ENCODE measurements at regions not wholly inside any gene's neighbourhood (a gene's known extent, or its start where the extent isn't known, plus 50 kb on each side); places are given as distances from the start of the nearest gene placed in this dataset.

GRCh38 chr6:119799596-119800509, 450.3 kb upstream of the MAN1A1 start:
- Histone ChIP-seq H3K27me3 (ENCODE audit: insufficient read depth) (no peaks in the 10 kb centered on the region), H3K4me3 (no peak overlapping the region), H3K9me2 (ENCODE audit: insufficient read depth) (no peaks in the 10 kb centered on the region), H2AFZ (no peak overlapping the region), H3F3A (replicated peaks; ENCODE audit: low read depth) (no peaks in the 10 kb centered on the region), H3K4me1 (ENCODE audit: insufficient read depth) (peaks cover 7% of the 10 kb centered on the region; the same call in 1 of the 2 replicates), H3K4me2 (no peak overlapping the region), H3K79me2 (replicated peaks; ENCODE audit: insufficient read depth) (no peaks in the 10 kb centered on the region), H3K27ac (ENCODE audit: low read depth) (no peak overlapping the region), H4K20me1 (replicated peaks; ENCODE audit: insufficient read depth) (no peaks in the 10 kb centered on the region), H3K36me3 (ENCODE audit: insufficient read depth) (no peaks in the 10 kb centered on the region)
- Mint-ChIP-seq H3K9me3 (no peaks in the 10 kb centered on the region), H3K36me3 (ENCODE audit: low read depth) (no peaks in the 10 kb centered on the region), H3K4me1 (peaks cover 8% of the 10 kb centered on the region; the same call in 2 of the 3 replicates), H3K27ac (0 out of 2 replicates have a peak overlapping the region, but pooled peaks have one; percentile 17), H3K4me3 (no peak overlapping the region), H3K27me3 (ENCODE audit: insufficient read depth, low read depth, poor library complexity) (no peaks in the 10 kb centered on the region)
- no peak for TF ChIP-seq EZH2 (IDR thresholded peaks at IDR 0.05; ENCODE audit: low read depth, unreplicated experiment)
- TF ChIP-seq, protein P1, sequence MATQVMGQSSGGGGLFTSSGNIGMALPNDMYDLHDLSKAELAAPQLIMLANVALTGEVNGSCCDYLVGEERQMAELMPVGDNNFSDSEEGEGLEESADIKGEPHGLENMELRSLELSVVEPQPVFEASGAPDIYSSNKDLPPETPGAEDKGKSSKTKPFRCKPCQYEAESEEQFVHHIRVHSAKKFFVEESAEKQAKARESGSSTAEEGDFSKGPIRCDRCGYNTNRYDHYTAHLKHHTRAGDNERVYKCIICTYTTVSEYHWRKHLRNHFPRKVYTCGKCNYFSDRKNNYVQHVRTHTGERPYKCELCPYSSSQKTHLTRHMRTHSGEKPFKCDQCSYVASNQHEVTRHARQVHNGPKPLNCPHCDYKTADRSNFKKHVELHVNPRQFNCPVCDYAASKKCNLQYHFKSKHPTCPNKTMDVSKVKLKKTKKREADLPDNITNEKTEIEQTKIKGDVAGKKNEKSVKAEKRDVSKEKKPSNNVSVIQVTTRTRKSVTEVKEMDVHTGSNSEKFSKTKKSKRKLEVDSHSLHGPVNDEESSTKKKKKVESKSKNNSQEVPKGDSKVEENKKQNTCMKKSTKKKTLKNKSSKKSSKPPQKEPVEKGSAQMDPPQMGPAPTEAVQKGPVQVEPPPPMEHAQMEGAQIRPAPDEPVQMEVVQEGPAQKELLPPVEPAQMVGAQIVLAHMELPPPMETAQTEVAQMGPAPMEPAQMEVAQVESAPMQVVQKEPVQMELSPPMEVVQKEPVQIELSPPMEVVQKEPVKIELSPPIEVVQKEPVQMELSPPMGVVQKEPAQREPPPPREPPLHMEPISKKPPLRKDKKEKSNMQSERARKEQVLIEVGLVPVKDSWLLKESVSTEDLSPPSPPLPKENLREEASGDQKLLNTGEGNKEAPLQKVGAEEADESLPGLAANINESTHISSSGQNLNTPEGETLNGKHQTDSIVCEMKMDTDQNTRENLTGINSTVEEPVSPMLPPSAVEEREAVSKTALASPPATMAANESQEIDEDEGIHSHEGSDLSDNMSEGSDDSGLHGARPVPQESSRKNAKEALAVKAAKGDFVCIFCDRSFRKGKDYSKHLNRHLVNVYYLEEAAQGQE (IDR thresholded peaks at IDR 0.05; ENCODE audit: unreplicated experiment) = no peak
- peak; percentile 19 for DNase-seq (ENCODE audit: low spot score)
- no peak for ATAC-seq

DNA sequence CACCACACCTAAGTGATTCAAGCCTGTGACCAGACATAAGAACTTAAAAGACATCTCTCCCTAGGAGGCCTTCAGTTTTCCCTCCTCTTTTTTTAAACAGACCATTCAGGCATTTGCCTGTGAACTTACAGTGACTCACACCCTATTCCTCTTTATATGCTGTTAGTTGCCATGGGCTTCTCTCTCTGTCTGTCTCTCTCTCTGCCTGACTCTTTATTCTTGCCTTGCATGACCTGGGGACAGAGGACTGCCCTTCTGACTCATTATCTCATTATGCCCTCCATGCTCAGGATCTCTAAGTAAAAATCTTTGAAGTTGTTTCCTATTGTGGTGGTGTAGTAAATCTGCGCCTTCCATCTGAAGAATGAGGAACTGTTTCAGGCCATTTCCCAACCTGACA, 442.2 kb upstream of the MAN1A1 start:
- no peak overlapping the region for H3K27ac ChIP-seq (ENCODE audit: low read depth)
- H3F3A ChIP-seq (replicated peaks; ENCODE audit: low read depth) = no peaks in the 10 kb centered on the region
- H3K9me3 Mint-ChIP-seq = peaks cover 6% of the 10 kb centered on the region; the same call in 2 of the 3 replicates
- no peak overlapping the region for H3K4me2 ChIP-seq
- H3K4me1 Mint-ChIP-seq = no peaks in the 10 kb centered on the region
- H3K27me3 Mint-ChIP-seq (ENCODE audit: insufficient read depth, low read depth, poor library complexity) = no peaks in the 10 kb centered on the region
- H3K4me1 ChIP-seq (ENCODE audit: insufficient read depth) = no peaks in the 10 kb centered on the region
- no peak overlapping the region for H3K27ac Mint-ChIP-seq
- no peak overlapping the region; the same call in 1 of the 2 replicates for H2AFZ ChIP-seq
- H3K27me3 ChIP-seq (ENCODE audit: insufficient read depth) = no peaks in the 10 kb centered on the region
- TF ChIP-seq, protein P2, sequence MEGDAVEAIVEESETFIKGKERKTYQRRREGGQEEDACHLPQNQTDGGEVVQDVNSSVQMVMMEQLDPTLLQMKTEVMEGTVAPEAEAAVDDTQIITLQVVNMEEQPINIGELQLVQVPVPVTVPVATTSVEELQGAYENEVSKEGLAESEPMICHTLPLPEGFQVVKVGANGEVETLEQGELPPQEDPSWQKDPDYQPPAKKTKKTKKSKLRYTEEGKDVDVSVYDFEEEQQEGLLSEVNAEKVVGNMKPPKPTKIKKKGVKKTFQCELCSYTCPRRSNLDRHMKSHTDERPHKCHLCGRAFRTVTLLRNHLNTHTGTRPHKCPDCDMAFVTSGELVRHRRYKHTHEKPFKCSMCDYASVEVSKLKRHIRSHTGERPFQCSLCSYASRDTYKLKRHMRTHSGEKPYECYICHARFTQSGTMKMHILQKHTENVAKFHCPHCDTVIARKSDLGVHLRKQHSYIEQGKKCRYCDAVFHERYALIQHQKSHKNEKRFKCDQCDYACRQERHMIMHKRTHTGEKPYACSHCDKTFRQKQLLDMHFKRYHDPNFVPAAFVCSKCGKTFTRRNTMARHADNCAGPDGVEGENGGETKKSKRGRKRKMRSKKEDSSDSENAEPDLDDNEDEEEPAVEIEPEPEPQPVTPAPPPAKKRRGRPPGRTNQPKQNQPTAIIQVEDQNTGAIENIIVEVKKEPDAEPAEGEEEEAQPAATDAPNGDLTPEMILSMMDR (conservative IDR thresholded peaks at IDR 0.05; ENCODE audit: low read depth in 2 of 2) = no peak
- TF ChIP-seq ZNF114 (CRISPR knock-in tag; IDR thresholded peaks at IDR 0.05) (no peak), EZH2 (IDR thresholded peaks at IDR 0.05; ENCODE audit: low read depth, unreplicated experiment) (no peak), CREB1 (CRISPR knock-in tag; IDR thresholded peaks at IDR 0.05; ENCODE audit: low read depth) (no peak)
- H3K79me2 ChIP-seq (replicated peaks; ENCODE audit: insufficient read depth) = no peaks in the 10 kb centered on the region
- ATAC-seq = no peak
- H3K9me2 ChIP-seq (ENCODE audit: insufficient read depth) = 0 out of 2 replicates have a peak, but pooled peaks cover 3% of the 10 kb centered on the region
- no peak for DNase-seq (ENCODE audit: low spot score)
- no peak overlapping the region for H3K4me3 ChIP-seq
- no peaks in the 10 kb centered on the region for H3K36me3 Mint-ChIP-seq (ENCODE audit: low read depth)
- H4K20me1 ChIP-seq (replicated peaks; ENCODE audit: insufficient read depth) = no peaks in the 10 kb centered on the region
- no peaks in the 10 kb centered on the region for H3K36me3 ChIP-seq (ENCODE audit: insufficient read depth)
- H3K4me3 Mint-ChIP-seq = no peak overlapping the region
